ENCODE measurements at regions not wholly inside any gene's neighbourhood (a gene's known extent, or its start where the extent isn't known, plus 50 kb on each side); places are given as distances from the start of the nearest gene placed in this dataset.

GRCh38 chr20:17844133-17844429 is 124.5 kb downstream of the SNX5 start:
- no peak for TF ChIP-seq CTCF (IDR thresholded peaks at IDR 0.05; ENCODE audit: low read depth, low read length)

GRCh38 chr20:17843246-17844132 is 125.1 kb downstream of the SNX5 start:
- Histone ChIP-seq H3K4me3 (ENCODE audit: low read depth, low read length) (no peak overlapping the region), H3K27me3 (ENCODE audit: insufficient read depth, low read depth, severe bottlenecking) (no peaks in the 10 kb centered on the region), H3K9me3 (ENCODE audit: severe bottlenecking) (peaks cover 2% of the 10 kb centered on the region), H3K27ac (no peak overlapping the region), H3K36me3 (no peaks in the 10 kb centered on the region)
- DNase-seq = no peak
- TF ChIP-seq CTCF (IDR thresholded peaks at IDR 0.05; ENCODE audit: low read depth, low read length) = no peak

More at GRCh38 chr20:17844133-17844429, 124.5 kb downstream of the SNX5 start:
- Histone ChIP-seq H3K27me3 (ENCODE audit: insufficient read depth, low read depth, severe bottlenecking) (no peaks in the 10 kb centered on the region), H3K36me3 (no peaks in the 10 kb centered on the region), H3K4me3 (ENCODE audit: low read depth, low read length) (no peak overlapping the region), H3K9me3 (ENCODE audit: severe bottlenecking) (peaks cover 2% of the 10 kb centered on the region), H3K27ac (no peak overlapping the region)
- DNase-seq = no peak

GRCh38 chr20:17841751-17842215 is 126.8 kb downstream of the SNX5 start:
- TF ChIP-seq CTCF (IDR thresholded peaks at IDR 0.05; ENCODE audit: low read depth, low read length) = no peak
- no peak for DNase-seq

GRCh38 chr20:17840423-17840822 is 128.2 kb downstream of the SNX5 start:
- no peak for TF ChIP-seq CTCF (IDR thresholded peaks at IDR 0.05; ENCODE audit: low read depth, low read length)

More at GRCh38 chr20:17841751-17842215, 126.8 kb downstream of the SNX5 start:
- Histone ChIP-seq H3K27ac (no peak overlapping the region), H3K4me3 (ENCODE audit: low read depth, low read length) (no peak overlapping the region), H3K27me3 (ENCODE audit: insufficient read depth, low read depth, severe bottlenecking) (no peaks in the 10 kb centered on the region), H3K36me3 (no peaks in the 10 kb centered on the region), H3K9me3 (ENCODE audit: severe bottlenecking) (peaks cover 2% of the 10 kb centered on the region)

GRCh38 chr20:17838921-17839320 is 129.7 kb downstream of the SNX5 start:
- Histone ChIP-seq H3K36me3 (no peaks in the 10 kb centered on the region), H3K27me3 (ENCODE audit: insufficient read depth, low read depth, severe bottlenecking) (no peaks in the 10 kb centered on the region), H3K4me3 (ENCODE audit: low read depth, low read length) (no peak overlapping the region), H3K27ac (no peak overlapping the region), H3K9me3 (ENCODE audit: severe bottlenecking) (peaks cover 2% of the 10 kb centered on the region)
- DNase-seq = no peak
- TF ChIP-seq CTCF (IDR thresholded peaks at IDR 0.05; ENCODE audit: low read depth, low read length) = no peak

More at GRCh38 chr20:17840423-17840822, 128.2 kb downstream of the SNX5 start:
- Histone ChIP-seq H3K9me3 (ENCODE audit: severe bottlenecking) (peaks cover 2% of the 10 kb centered on the region), H3K4me3 (ENCODE audit: low read depth, low read length) (no peak overlapping the region), H3K27me3 (ENCODE audit: insufficient read depth, low read depth, severe bottlenecking) (no peaks in the 10 kb centered on the region), H3K27ac (no peak overlapping the region), H3K36me3 (no peaks in the 10 kb centered on the region)
- DNase-seq = no peak
